ENCODE measurements at regions not wholly inside any gene's neighbourhood (a gene's known extent, or its start where the extent isn't known, plus 50 kb on each side); places are given as distances from the start of the nearest gene placed in this dataset.

DNA sequence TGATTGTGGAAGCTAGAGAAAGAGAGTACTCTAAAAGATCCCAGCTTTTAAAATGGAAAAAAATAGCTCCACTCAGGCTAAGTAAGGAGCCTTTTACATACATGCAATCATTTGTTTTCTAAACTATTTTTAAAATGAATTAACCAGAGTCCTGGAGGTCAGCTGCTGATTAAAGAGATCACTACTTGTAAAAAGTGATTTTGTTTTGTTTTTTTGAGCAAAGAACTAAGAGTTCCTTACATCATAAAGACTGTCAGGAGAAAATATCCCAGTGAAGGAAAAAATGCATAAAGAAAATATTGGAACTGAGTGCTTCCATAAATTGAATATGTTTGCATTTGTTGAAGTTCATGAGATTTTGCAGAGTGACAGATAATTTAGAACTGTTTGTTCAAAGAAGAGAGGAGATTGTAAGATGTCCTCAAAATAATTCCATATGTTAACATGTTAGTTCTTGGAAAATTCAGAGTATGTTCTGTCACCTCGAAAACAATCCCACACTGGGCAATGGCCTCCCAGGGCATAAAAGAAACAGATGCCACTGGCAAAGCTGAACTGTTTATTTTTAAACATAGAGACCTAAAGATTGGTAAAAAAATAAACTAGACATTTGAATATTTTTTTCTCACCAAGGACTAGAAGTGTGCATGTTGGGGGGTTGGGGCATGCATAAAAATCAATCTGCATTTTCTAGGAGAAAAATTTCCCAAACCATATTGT is 264.7 kb downstream of the NPR3 start:
- H2AFZ ChIP-seq (ENCODE audit: low read length), result no peak overlapping the region
- H3K4me2 ChIP-seq (ENCODE audit: low read depth, low read length), result no peak overlapping the region
- H4K20me1 ChIP-seq (ENCODE audit: insufficient read depth, low read length), result no peaks in the 10 kb centered on the region
- H3K4me3 ChIP-seq (ENCODE audit: low read length), result no peak overlapping the region
- no peaks in the 10 kb centered on the region for H3K9me3 ChIP-seq (replicated peaks; ENCODE audit: insufficient read depth, low read length)
- no peak overlapping the region for H3K9ac ChIP-seq (ENCODE audit: low read length)
- no peak for DNase-seq
- H3F3A ChIP-seq (ENCODE audit: insufficient read depth, low read length), result no peaks in the 10 kb centered on the region
- H3K4me1 ChIP-seq (ENCODE audit: low read length), result no peaks in the 10 kb centered on the region
- no peaks in the 10 kb centered on the region for H3K79me2 ChIP-seq (ENCODE audit: low read length)
- TF ChIP-seq, protein P1, sequence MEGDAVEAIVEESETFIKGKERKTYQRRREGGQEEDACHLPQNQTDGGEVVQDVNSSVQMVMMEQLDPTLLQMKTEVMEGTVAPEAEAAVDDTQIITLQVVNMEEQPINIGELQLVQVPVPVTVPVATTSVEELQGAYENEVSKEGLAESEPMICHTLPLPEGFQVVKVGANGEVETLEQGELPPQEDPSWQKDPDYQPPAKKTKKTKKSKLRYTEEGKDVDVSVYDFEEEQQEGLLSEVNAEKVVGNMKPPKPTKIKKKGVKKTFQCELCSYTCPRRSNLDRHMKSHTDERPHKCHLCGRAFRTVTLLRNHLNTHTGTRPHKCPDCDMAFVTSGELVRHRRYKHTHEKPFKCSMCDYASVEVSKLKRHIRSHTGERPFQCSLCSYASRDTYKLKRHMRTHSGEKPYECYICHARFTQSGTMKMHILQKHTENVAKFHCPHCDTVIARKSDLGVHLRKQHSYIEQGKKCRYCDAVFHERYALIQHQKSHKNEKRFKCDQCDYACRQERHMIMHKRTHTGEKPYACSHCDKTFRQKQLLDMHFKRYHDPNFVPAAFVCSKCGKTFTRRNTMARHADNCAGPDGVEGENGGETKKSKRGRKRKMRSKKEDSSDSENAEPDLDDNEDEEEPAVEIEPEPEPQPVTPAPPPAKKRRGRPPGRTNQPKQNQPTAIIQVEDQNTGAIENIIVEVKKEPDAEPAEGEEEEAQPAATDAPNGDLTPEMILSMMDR (IDR thresholded peaks at IDR 0.05; ENCODE audit: low read length), result no peak
- H3K27ac ChIP-seq (ENCODE audit: low read length), result no peak overlapping the region
- H3K9me2 ChIP-seq (replicated peaks; ENCODE audit: insufficient read depth, low read length), result no peaks in the 10 kb centered on the region
- H3K36me3 ChIP-seq (replicated peaks; ENCODE audit: insufficient read depth, low read length), result no peaks in the 10 kb centered on the region
- no peaks in the 10 kb centered on the region for H3K27me3 ChIP-seq (replicated peaks; ENCODE audit: insufficient read depth, low read length)

DNA sequence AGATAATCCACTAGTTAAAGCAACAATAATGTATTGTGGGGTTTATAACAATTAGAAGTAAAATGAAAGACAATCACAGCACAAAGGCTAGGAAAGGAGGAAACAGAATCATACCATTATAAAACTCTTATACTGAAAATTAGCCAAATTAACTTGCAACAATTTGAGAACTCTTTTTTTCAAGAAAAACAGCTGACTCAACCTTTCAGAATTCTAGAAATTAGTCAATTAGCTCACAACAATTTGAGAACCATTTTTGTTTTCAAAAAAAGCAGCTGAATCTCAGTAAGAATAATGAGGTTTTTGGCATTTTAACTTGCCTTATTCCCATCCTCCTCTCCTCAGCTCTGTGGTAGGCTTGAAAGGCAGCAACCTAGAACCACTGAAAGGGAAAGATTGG is 269.9 kb downstream of the NPR3 start:
- no peak overlapping the region for H2AFZ ChIP-seq (ENCODE audit: low read length)
- H3K9me3 ChIP-seq (replicated peaks; ENCODE audit: insufficient read depth, low read length), result no peaks in the 10 kb centered on the region
- H3K9ac ChIP-seq (ENCODE audit: low read length), result no peak overlapping the region
- TF ChIP-seq, protein P1 (IDR thresholded peaks at IDR 0.05; ENCODE audit: low read length), result no peak
- TF ChIP-seq EZH2phosphoT487 (IDR thresholded peaks at IDR 0.05; ENCODE audit: low read length) (no peak), EZH2 (optimal IDR thresholded peaks at IDR 0.05; ENCODE audit: low read depth, low read length) (no peak)
- no peaks in the 10 kb centered on the region for H4K20me1 ChIP-seq (ENCODE audit: insufficient read depth, low read length)
- no peak overlapping the region for H3K27ac ChIP-seq (ENCODE audit: low read length)
- no peaks in the 10 kb centered on the region for H3K9me2 ChIP-seq (replicated peaks; ENCODE audit: insufficient read depth, low read length)
- no peaks in the 10 kb centered on the region for H3F3A ChIP-seq (ENCODE audit: insufficient read depth, low read length)
- H3K4me1 ChIP-seq (ENCODE audit: low read length), result no peaks in the 10 kb centered on the region
- no peaks in the 10 kb centered on the region for H3K36me3 ChIP-seq (replicated peaks; ENCODE audit: insufficient read depth, low read length)
- DNase-seq, result no peak
- H3K27me3 ChIP-seq (replicated peaks; ENCODE audit: insufficient read depth, low read length), result no peaks in the 10 kb centered on the region
- no peaks in the 10 kb centered on the region for H3K79me2 ChIP-seq (ENCODE audit: low read length)
- no peak overlapping the region for H3K4me2 ChIP-seq (ENCODE audit: low read depth, low read length)
- no peak overlapping the region for H3K4me3 ChIP-seq (ENCODE audit: low read length)

- no peak overlapping the region for H3K27ac ChIP-seq (ENCODE audit: low read length)
These were observed 273.9 kb downstream of the NPR3 start for GRCh38 chr5:32984851-32985610.

More at GRCh38 chr5:32984851-32985610, 273.9 kb downstream of the NPR3 start:
- no peaks in the 10 kb centered on the region for H3K79me2 ChIP-seq (ENCODE audit: low read length)
- no peaks in the 10 kb centered on the region for H4K20me1 ChIP-seq (ENCODE audit: insufficient read depth, low read length)
- no peaks in the 10 kb centered on the region for H3K27me3 ChIP-seq (replicated peaks; ENCODE audit: insufficient read depth, low read length)
- H3K4me2 ChIP-seq (ENCODE audit: low read depth, low read length), result no peak overlapping the region
- H3K4me3 ChIP-seq (ENCODE audit: low read length), result no peak overlapping the region
- H3K9me2 ChIP-seq (replicated peaks; ENCODE audit: insufficient read depth, low read length), result no peaks in the 10 kb centered on the region
- no peaks in the 10 kb centered on the region for H3F3A ChIP-seq (ENCODE audit: insufficient read depth, low read length)
- TF ChIP-seq, protein P1 (IDR thresholded peaks at IDR 0.05; ENCODE audit: low read length), result no peak
- TF ChIP-seq EZH2 (optimal IDR thresholded peaks at IDR 0.05; ENCODE audit: low read depth, low read length), result no peak
- TF ChIP-seq EZH2phosphoT487 (IDR thresholded peaks at IDR 0.05; ENCODE audit: low read length), result no peak
- no peak overlapping the region for H3K9ac ChIP-seq (ENCODE audit: low read length)
- no peaks in the 10 kb centered on the region for H3K36me3 ChIP-seq (replicated peaks; ENCODE audit: insufficient read depth, low read length)
- no peak overlapping the region for H2AFZ ChIP-seq (ENCODE audit: low read length)
- H3K4me1 ChIP-seq (ENCODE audit: low read length), result no peaks in the 10 kb centered on the region
- no peak for DNase-seq
- no peaks in the 10 kb centered on the region for H3K9me3 ChIP-seq (replicated peaks; ENCODE audit: insufficient read depth, low read length)
